ENCODE measurements at regions not wholly inside any gene's neighbourhood (a gene's known extent, or its start where the extent isn't known, plus 50 kb on each side); places are given as distances from the start of the nearest gene placed in this dataset.

GRCh38 chr2:212864186-212864585 lies 287.2 kb downstream of the IKZF2 start:
- TF ChIP-seq POLR2AphosphoS5 (IDR thresholded peaks at IDR 0.05; ENCODE audit: borderline replicate concordance, low read depth, low read length) (no peak), EZH2 (IDR thresholded peaks at IDR 0.05) (no peak), FOXP2 (optimal IDR thresholded peaks at IDR 0.05; ENCODE audit: control extremely low read depth, extremely low read length, insufficient read depth) (no peak)

Measured in SK-N-MC (cell line).